Hematopoietic multipotent progenitor cell treated with erythropoietin and hydrocortisone succinate and interleukin-3 and kit ligand, for 6 days (in vitro differentiated cells): ENCODE measurements at regions not wholly inside any gene's neighbourhood (a gene's known extent, or its start where the extent isn't known, plus 50 kb on each side); places are given as distances from the start of the nearest gene placed in this dataset.
"Not testable (repeated sequence)": the region's sequence is repeated elsewhere in the genome, so short reads cannot be mapped to it uniquely, and the experiment has no call there.

ENCODE experiments used
- DNase-seq: peaks from one replicate; pipeline ENCODE4 v3.0.0-alpha.2; 2015

- peak; percentile 30 for DNase-seq
Measured at GRCh38 chr4:13678186-13678924, 50.8 kb upstream of the BOD1L1 start.

DNA sequence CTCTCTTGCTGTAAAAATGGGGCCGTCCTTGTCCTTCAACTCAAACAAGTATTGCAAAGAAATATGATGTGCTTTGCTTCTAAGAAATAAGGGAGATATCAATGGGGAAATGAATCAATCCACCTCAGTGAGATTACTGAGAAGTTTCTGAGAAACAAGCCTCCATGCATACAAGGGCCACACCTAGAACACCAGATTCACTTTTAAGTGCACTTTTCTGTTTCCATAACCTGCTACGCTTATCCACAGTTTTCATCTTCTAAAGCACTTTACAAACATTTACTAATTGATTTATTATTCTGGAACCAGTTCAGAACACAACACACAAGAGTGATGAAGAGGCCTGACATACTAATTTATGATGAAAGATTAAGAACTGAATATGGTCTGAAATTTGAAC lies 54.0 kb upstream of the BOD1L1 start:
- DNase-seq = no peak

DNA sequence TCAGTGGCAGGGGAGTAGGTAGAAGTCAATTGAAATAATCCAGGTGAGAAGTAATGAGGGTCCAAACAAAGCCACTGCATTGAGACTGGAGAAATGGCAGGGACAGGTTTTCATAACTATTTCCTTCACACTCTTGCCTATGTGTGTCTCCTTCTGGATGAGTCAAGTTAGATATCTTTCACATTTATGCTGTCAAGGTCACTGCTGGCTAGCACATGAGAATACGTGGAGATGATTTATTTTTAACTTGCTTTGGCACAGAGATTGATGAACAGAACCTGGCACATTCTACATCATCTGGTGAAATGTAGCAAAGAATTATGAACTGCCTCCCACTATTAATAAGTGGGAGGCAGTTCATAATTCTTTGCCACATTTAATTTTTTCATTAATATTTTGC lies 66.7 kb upstream of the BOD1L1 start:
- DNase-seq = no peak

DNA sequence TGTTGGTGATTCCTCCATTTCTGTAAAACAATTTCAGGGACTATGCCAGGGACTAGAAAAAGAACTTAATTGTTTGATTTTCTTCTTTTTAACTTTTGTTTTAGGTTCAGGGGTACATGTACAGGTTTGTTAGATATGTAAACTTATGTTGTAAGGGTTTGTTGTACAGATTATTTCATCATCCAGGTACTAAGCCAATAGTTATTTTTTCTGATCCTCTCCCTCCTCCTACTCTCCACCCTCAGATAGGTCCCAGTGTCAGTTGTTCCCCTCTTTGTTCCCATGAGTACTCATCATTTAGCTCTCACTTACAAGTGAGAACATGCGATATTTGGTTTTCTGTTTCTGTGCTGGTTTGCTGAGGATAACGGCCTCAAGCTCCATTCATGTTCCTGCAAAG lies 70.8 kb upstream of the BOD1L1 start:
- no peak for DNase-seq

- DNase-seq = no peak
Measured at GRCh38 chr4:13700021-13700857, 72.7 kb upstream of the BOD1L1 start.

GRCh38 chr4:13700858-13701140 lies 73.3 kb upstream of the BOD1L1 start:
- DNase-seq = not testable (repeated sequence)

DNA sequence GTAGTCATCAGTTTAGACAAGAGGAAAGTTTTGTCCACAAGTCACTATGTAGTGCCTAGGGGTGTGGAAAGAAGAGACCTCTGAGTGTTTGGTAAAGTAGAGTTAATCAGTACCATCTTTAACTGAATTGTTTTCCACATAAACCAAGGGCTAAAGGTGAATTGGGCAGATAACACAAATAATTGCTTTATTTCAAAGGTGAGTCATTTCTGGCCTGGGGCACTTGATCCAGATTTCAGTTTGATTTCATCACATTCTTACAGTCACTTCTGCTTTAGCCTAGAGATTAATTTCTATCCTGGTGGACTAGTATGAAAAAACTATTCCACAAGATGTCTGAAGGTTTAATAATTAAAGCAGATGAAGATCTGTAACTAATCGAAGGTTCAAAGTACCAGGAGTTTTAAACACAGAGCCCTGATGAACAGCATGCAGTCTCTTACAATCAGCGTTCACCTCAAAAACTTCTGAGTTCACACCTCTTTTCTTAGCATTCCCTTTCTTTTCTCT lies 74.5 kb upstream of the BOD1L1 start:
- DNase-seq = peak; percentile 29

GRCh38 chr4:13703096-13703495 lies 75.6 kb upstream of the BOD1L1 start:
- DNase-seq = no peak

GRCh38 chr4:13704035-13704434 lies 76.5 kb upstream of the BOD1L1 start:
- DNase-seq = peak; percentile 30

DNA sequence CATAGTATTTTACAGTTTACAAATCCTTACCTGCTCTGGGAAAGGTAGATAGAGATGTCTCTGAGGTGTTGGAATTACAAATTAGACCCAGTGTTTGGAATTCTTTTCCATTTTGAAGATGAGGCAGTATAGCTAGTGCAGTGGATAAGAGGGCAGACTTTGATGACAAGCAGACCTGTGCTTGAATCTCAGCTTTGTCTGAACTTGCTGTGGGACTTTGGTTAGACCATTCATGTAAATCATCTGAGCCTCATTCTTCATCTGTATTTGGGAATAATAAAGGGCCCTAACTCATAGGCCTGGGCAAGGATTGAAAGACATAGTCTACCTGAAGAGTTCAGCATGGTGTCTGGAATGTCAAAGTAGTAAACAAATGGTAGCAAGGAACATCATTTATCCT lies 77.2 kb upstream of the BOD1L1 start:
- no peak for DNase-seq

DNA sequence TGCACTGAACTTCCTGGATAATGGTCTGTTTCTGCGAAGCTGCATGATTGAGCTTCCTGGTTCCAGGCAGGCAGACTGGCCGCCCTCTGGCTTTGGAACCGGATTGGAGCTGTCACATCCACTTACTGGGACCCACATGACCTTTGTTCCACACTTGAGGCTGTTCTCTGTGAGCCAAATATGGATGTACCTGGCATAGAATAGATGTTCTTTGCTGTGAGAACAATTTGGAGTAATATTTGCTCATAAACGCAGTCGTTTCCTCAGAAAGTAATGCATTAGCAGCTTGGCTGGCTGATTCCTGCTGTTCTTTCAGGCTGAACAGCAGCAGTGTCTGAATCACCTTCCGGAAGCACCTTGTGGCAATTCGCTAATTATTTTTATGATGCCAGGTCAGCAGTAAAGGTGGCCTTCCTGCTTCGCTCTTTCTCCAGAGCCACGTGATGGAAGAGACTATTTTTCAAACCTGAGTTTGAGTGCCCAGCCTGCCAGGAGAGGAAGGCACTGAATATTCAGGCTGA lies 78.1 kb upstream of the BOD1L1 start:
- no peak for DNase-seq

- DNase-seq = no peak
Measured at GRCh38 chr4:13706120-13706519, 78.6 kb upstream of the BOD1L1 start.

- no peak for DNase-seq
Measured at GRCh38 chr4:13706716-13707115, 79.2 kb upstream of the BOD1L1 start.

DNA sequence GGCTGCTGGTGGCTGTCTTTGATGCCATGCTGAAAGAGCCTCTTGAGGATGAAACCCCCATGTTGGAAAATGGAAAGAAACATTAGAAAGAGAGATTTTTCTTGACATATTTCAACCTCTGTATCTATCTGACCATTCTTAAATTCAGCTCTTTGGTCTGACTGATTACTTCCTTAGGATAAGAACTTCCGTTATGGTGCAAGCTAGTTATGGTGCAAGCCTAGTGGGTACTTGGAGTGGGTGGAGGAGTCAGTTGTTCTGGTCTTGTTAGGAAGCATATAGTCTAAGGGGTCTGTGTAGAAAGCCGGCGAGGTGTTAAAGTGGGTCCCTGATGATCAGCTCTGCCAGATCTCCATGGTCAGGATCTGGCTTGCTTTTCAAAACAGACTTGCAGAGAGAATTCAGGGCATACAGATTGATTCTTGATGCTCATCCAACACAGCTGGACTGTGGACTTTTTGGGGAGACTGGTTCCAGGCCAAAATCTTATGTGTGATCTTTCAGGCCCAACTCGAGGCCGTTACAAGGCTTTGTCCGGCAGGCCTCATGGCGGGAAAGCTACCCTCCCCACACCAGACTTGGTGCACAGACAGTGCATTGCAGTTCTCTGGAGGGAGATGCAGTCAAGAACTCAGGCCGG lies 82.8 kb upstream of the BOD1L1 start:
- peak; percentile 26 for DNase-seq

DNA sequence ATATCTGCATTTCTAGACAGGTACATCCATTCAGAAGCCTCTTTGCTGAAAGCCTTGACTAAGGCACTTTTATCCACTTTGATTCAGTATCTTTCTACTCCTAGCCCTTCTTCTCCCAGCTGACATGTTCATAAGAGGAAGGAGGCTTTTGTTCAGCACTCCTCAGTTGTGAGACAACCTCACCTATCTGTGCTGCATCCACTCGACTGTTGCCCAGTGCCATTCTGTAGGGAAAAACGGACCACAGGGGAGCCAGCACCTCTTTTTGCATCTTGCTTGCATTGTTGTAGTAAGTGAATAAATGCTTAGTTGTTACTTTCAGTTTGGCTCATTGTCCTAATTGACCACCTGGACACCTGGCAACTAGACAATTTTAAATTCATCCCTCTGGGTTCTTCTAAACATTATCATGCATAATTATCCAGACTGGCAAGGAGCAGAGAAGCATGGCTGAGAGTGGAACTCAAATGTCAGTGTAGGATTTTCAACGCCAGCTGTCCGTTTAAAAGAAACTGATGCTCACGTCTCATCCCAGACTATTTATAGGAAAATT lies 83.8 kb upstream of the BOD1L1 start:
- no peak for DNase-seq

DNA sequence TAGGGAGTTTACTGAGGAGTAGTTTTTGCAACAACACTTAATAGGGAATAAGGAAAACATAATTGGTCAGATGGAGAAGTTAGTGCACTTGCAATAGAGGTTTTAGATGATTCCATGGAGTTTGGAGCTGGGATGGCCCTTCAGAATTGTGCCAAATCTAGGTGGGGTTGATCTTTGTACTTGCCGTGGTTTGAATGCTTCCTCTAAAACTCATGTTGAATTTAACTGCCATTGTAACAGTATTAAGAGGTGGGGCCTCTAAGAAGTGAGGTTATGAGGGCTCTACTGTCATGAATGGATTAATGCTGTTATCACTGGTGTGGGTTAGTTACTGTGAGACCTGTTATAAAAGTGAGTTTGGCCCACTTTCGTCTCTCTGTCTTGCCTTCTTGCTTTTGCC lies 94.4 kb upstream of the BOD1L1 start:
- DNase-seq = no peak

DNA sequence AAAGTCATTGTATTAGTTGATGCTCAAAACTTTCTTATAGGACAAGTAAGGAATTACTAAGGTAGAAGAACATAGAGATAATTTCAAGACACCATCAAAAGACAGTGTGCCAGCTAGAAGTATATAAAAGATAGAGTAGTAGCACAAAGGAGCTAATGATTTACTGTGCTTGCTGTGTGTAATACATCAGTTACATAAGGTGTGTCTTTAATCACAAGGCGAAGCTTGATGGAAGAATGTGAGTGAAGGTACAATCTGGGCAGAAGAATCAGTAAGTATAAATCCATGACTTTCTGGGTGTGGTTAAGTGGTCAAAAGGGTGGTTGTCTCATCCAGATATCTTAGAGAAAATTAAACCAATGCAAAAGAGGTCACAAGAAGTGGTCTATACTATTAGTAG lies 95.1 kb upstream of the BOD1L1 start:
- no peak for DNase-seq

DNA sequence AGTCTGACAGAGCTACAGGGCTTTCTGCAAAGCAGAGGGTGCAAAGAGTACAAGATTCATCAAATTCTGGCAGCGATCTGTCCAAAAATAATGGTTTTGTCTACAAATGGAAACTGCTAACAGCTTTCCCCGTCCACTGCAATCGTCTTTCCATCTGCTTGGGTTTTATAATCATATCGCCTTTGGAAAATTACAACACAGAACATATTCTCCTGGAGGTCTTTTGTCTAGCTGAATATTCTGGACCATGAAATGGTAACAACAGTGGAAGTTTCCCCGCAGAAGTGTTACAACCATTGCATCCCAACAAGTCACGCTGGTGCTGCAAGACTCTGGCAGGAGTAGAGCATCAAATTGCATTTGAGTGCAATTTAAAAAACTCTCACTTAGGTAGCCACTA lies 101.2 kb upstream of the BOD1L1 start:
- DNase-seq = no peak

- DNase-seq = no peak
Measured at GRCh38 chr4:13731019-13731418, 103.5 kb upstream of the BOD1L1 start.

DNA sequence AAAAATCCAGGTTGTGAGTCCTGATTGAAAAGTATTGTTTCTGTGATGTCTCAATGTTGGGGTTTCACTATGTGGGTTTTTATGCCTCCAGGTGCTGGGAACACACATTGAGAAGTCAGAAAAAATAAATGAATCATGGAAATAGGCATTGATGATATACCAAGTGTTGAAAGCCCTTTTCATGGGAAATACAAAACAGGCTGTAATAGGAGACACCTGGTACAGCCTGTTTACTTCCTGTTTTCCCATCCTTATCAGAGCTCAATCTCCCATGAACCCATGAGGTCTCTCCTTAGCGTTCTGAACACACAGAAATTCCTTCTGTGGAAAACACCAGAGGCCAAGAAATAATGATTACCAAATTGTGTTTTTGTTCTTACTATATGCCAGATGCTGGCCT lies 106.3 kb upstream of the BOD1L1 start:
- DNase-seq = no peak

DNA sequence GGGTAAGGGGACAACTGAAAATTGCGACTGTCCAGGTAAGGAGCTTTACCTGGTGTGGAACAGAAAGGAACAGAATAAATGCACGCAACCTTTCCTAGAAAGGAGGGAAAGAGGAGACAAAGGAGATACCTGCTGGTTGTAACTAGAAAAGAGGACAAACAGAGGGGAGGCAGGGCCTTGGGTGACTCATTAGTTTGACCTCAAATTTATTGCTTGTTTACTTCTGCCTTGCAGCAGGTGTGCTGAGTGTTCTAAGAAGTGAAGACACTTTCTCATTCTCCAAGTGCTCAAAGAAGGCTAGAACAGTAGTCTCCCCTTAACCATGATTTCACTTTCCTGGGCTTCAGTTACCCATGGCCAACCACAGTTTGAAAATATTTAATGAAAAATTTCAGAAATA lies 123.1 kb upstream of the BOD1L1 start:
- DNase-seq = no peak

- not testable (repeated sequence) for DNase-seq
Measured at GRCh38 chr4:13761581-13761980, 134.1 kb upstream of the BOD1L1 start.

DNA sequence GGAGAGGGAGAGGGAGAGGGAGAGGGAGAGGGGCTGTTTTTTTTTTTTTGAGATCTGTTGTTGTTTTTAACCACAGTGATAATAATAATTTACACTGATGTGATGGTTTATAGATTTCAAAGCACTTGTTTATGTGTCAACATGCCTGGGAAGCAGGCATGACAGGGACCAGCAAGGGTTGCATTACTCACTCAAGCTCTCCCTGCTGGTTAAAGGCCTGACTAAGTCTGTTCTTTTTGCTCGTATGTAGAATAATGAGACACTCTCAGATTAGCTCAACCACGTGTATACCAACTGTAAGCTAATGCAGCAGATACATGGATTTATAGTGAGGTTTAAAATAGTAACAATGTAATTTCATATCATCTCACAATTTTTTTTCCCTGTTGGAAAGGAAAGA lies 134.6 kb upstream of the BOD1L1 start:
- DNase-seq = no peak
